ENCODE measurements at regions not wholly inside any gene's neighbourhood (a gene's known extent, or its start where the extent isn't known, plus 50 kb on each side); places are given as distances from the start of the nearest gene placed in this dataset.

DNA sequence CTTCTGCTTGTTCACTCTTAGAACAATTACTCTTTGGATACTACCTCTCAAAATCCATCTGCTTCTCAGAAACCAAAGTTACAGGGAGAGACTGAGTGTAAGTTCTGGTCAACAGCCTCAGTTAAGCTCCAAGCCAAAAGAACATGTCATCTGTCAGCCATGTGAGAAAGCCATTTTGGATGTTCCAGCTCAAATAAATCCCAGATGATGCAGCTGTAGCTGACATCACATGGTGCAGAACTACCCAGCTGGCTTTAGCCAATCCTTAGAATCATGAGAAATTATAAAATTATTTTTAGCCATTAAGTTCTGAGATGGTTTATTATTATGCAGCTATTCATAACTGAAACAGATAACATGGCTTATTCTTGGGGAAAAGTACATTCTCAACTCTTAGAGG lies 696.0 kb downstream of the ZNF385D start:
- no peak for TF ChIP-seq TSHZ2 (CRISPR knock-in tag; IDR thresholded peaks at IDR 0.05)
- no peak for TF ChIP-seq ZNF565 (CRISPR knock-in tag; conservative IDR thresholded peaks at IDR 0.05; ENCODE audit: low read depth)
- TF ChIP-seq, protein P1, sequence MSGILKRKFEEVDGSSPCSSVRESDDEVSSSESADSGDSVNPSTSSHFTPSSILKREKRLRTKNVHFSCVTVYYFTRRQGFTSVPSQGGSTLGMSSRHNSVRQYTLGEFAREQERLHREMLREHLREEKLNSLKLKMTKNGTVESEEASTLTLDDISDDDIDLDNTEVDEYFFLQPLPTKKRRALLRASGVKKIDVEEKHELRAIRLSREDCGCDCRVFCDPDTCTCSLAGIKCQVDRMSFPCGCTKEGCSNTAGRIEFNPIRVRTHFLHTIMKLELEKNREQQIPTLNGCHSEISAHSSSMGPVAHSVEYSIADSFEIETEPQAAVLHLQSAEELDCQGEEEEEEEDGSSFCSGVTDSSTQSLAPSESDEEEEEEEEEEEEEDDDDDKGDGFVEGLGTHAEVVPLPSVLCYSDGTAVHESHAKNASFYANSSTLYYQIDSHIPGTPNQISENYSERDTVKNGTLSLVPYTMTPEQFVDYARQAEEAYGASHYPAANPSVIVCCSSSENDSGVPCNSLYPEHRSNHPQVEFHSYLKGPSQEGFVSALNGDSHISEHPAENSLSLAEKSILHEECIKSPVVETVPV (CRISPR knock-in tag; IDR thresholded peaks at IDR 0.05) = no peak
- no peak for TF ChIP-seq ZFP3 (CRISPR knock-in tag; IDR thresholded peaks at IDR 0.05)
- no peak for TF ChIP-seq RARB (CRISPR knock-in tag; IDR thresholded peaks at IDR 0.05)
- no peak for TF ChIP-seq ARNTL (CRISPR knock-in tag; IDR thresholded peaks at IDR 0.05; ENCODE audit: borderline replicate concordance, low read depth)
- no peak for TF ChIP-seq TOX (CRISPR knock-in tag; IDR thresholded peaks at IDR 0.05; ENCODE audit: borderline replicate concordance)
- no peak for TF ChIP-seq CSDC2 (CRISPR knock-in tag; IDR thresholded peaks at IDR 0.05)
- TF ChIP-seq ZNF8 (CRISPR knock-in tag; IDR thresholded peaks at IDR 0.05) = no peak
- no peak for TF ChIP-seq POU6F1 (CRISPR knock-in tag; IDR thresholded peaks at IDR 0.05; ENCODE audit: borderline replicate concordance, low read depth)
- no peak for TF ChIP-seq ZNF70 (CRISPR knock-in tag; IDR thresholded peaks at IDR 0.05)
- TF ChIP-seq, protein P2, sequence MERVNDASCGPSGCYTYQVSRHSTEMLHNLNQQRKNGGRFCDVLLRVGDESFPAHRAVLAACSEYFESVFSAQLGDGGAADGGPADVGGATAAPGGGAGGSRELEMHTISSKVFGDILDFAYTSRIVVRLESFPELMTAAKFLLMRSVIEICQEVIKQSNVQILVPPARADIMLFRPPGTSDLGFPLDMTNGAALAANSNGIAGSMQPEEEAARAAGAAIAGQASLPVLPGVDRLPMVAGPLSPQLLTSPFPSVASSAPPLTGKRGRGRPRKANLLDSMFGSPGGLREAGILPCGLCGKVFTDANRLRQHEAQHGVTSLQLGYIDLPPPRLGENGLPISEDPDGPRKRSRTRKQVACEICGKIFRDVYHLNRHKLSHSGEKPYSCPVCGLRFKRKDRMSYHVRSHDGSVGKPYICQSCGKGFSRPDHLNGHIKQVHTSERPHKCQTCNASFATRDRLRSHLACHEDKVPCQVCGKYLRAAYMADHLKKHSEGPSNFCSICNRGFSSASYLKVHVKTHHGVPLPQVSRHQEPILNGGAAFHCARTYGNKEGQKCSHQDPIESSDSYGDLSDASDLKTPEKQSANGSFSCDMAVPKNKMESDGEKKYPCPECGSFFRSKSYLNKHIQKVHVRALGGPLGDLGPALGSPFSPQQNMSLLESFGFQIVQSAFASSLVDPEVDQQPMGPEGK (CRISPR knock-in tag; IDR thresholded peaks at IDR 0.05; ENCODE audit: borderline replicate concordance) = no peak
- no peak for TF ChIP-seq OSR1 (CRISPR knock-in tag; IDR thresholded peaks at IDR 0.05)
- no peak for TF ChIP-seq BACH2 (CRISPR knock-in tag; IDR thresholded peaks at IDR 0.05; ENCODE audit: borderline replicate concordance)
- TF ChIP-seq SNAI2 (CRISPR knock-in tag; IDR thresholded peaks at IDR 0.05) = no peak
- no peak for TF ChIP-seq GLIS3 (CRISPR knock-in tag; IDR thresholded peaks at IDR 0.05)
- ATAC-seq = no peak

DNA sequence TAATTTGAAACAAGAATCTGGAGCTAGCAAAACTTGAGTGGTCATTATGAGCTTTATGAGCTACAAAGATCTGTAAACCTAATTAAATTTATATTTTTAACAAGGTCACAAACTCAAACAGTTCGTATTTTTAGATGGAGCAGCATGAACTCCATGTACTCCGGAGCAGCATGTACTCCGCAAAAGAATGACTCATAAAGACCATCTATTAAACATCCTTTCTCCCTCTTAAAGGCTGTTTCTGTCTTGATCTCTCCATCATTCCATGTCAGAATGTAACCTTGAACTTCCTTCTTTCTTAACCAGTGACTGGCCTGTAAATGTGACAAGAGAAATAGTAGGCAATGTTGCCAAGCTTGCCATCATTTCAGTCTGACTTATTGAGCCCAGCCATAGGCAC lies 696.9 kb downstream of the ZNF385D start:
- TF ChIP-seq POU6F1 (CRISPR knock-in tag; IDR thresholded peaks at IDR 0.05; ENCODE audit: borderline replicate concordance, low read depth) = no peak
- no peak for TF ChIP-seq TOX (CRISPR knock-in tag; IDR thresholded peaks at IDR 0.05; ENCODE audit: borderline replicate concordance)
- no peak for TF ChIP-seq ARNTL (CRISPR knock-in tag; IDR thresholded peaks at IDR 0.05; ENCODE audit: borderline replicate concordance, low read depth)
- TF ChIP-seq CSDC2 (CRISPR knock-in tag; IDR thresholded peaks at IDR 0.05) = no peak
- TF ChIP-seq ZFP30 (CRISPR knock-in tag; IDR thresholded peaks at IDR 0.05) = no peak
- no peak for TF ChIP-seq ZC3H10 (CRISPR knock-in tag; IDR thresholded peaks at IDR 0.05)
- no peak for TF ChIP-seq SNAI2 (CRISPR knock-in tag; IDR thresholded peaks at IDR 0.05)
- TF ChIP-seq, protein P2 (CRISPR knock-in tag; IDR thresholded peaks at IDR 0.05; ENCODE audit: borderline replicate concordance) = no peak
- no peak for TF ChIP-seq OSR1 (CRISPR knock-in tag; IDR thresholded peaks at IDR 0.05)
- no peak for TF ChIP-seq GLIS3 (CRISPR knock-in tag; IDR thresholded peaks at IDR 0.05)
- no peak for TF ChIP-seq PPARA (CRISPR knock-in tag; IDR thresholded peaks at IDR 0.05; ENCODE audit: borderline replicate concordance)
- TF ChIP-seq, protein P1 (CRISPR knock-in tag; IDR thresholded peaks at IDR 0.05) = no peak
- no peak for TF ChIP-seq ZFP3 (CRISPR knock-in tag; IDR thresholded peaks at IDR 0.05)
- TF ChIP-seq, protein P3, sequence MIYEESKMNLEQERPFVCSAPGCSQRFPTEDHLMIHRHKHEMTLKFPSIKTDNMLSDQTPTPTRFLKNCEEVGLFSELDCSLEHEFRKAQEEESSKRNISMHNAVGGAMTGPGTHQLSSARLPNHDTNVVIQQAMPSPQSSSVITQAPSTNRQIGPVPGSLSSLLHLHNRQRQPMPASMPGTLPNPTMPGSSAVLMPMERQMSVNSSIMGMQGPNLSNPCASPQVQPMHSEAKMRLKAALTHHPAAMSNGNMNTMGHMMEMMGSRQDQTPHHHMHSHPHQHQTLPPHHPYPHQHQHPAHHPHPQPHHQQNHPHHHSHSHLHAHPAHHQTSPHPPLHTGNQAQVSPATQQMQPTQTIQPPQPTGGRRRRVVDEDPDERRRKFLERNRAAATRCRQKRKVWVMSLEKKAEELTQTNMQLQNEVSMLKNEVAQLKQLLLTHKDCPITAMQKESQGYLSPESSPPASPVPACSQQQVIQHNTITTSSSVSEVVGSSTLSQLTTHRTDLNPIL (CRISPR knock-in tag; IDR thresholded peaks at IDR 0.05; ENCODE audit: low read depth) = no peak
- no peak for TF ChIP-seq ESRRG (CRISPR knock-in tag; IDR thresholded peaks at IDR 0.05)
- TF ChIP-seq RARB (CRISPR knock-in tag; IDR thresholded peaks at IDR 0.05) = no peak
- no peak for TF ChIP-seq ISL1 (CRISPR knock-in tag; IDR thresholded peaks at IDR 0.05)
- no peak for TF ChIP-seq ZNF565 (CRISPR knock-in tag; conservative IDR thresholded peaks at IDR 0.05; ENCODE audit: low read depth)
- ATAC-seq = no peak

Measured in SK-N-SH treated with all-trans-retinoic acid at 6 μM for 48 hours (cell line).